BE2C (cell line): ENCODE measurements at regions not wholly inside any gene's neighbourhood (a gene's known extent, or its start where the extent isn't known, plus 50 kb on each side); places are given as distances from the start of the nearest gene placed in this dataset.

Source experiments
- DNase-seq: peaks from one replicate; pipeline ENCODE4 v3.0.0-alpha.2; 2020
- H3K27me3 ChIP-seq: fragments of 250-450 bp; sonication (Bioruptor Pico); 2 replicates; pipeline ENCODE4 v1.5.1; 2020; ENCODE audit warnings: mild to moderate bottlenecking
- H3K36me3 ChIP-seq: fragments of 250-450 bp; sonication (Bioruptor Pico); 2 replicates; pipeline ENCODE4 v1.5.1; 2020; ENCODE audit warnings: mild to moderate bottlenecking
- H3K4me1 ChIP-seq: fragments of 250-450 bp; sonication (Bioruptor Pico); 2 replicates; pipeline ENCODE4 v1.5.1; 2020
- H3K4me3 ChIP-seq: 2 replicates; pipeline ENCODE4 v1.5.1; 2011; ENCODE audit warnings: low read depth, low read length
- H3K9me3 ChIP-seq: fragments of 250-450 bp; sonication (Bioruptor Pico); 2 replicates; pipeline ENCODE4 v1.5.1; 2020
- TF ChIP-seq, protein P1 (sequence below): IDR thresholded peaks from 2 replicates; pipeline ENCODE4 v1.5.1; 2012; ENCODE audit warnings: mild to moderate bottlenecking, low read depth, low read length

DNA sequence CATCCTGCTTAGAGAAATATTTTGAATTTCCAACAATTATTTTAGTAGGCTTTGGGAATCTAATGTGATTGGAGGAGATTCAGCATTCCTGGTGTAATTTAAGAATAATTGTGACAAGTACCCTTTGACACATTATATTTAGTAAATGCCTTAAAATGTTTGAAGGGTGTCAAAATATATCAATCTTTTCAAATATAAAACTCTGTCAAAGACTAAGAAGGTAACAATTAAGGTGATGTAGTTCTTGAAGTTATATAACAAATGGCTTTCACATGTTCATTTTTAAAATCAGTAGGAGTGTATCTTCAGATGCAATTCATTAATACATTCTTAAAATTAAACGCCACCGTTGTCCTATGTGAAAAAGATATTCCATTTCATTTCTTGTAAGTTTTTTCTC lies 1977.1 kb upstream of the CDH9 start:
- Histone ChIP-seq H3K27me3 (no peaks in the 10 kb centered on the region), H3K4me1 (no peaks in the 10 kb centered on the region), H3K9me3 (no peaks in the 10 kb centered on the region), H3K4me3 (no peak overlapping the region), H3K36me3 (no peaks in the 10 kb centered on the region)
- TF ChIP-seq, protein P1, sequence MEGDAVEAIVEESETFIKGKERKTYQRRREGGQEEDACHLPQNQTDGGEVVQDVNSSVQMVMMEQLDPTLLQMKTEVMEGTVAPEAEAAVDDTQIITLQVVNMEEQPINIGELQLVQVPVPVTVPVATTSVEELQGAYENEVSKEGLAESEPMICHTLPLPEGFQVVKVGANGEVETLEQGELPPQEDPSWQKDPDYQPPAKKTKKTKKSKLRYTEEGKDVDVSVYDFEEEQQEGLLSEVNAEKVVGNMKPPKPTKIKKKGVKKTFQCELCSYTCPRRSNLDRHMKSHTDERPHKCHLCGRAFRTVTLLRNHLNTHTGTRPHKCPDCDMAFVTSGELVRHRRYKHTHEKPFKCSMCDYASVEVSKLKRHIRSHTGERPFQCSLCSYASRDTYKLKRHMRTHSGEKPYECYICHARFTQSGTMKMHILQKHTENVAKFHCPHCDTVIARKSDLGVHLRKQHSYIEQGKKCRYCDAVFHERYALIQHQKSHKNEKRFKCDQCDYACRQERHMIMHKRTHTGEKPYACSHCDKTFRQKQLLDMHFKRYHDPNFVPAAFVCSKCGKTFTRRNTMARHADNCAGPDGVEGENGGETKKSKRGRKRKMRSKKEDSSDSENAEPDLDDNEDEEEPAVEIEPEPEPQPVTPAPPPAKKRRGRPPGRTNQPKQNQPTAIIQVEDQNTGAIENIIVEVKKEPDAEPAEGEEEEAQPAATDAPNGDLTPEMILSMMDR, result no peak
- DNase-seq, result no peak

DNA sequence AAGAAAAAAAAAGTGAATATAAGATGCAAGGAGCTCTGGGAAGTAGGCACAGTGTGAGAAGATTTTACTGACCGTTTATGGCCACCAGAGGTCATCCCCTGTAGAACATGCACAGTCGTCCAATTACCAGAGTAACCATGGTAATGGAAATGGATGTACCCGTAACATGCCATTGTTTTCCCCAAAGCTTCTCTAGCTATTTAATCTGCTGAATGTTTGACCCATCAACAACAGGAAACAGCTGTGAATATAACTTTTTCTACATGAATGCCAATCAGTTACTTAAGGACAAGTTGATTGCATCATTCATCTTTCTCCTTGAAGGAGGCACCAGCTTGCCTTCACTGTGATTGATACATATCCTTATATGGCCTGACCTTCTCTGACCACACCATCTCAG lies 1967.0 kb upstream of the CDH9 start:
- Histone ChIP-seq H3K4me1 (peaks cover 2% of the 10 kb centered on the region; the same call in 1 of the 2 replicates), H3K9me3 (no peaks in the 10 kb centered on the region), H3K27me3 (no peaks in the 10 kb centered on the region), H3K4me3 (no peak overlapping the region), H3K36me3 (no peaks in the 10 kb centered on the region)
- TF ChIP-seq, protein P1, result peak; percentile 68
- DNase-seq, result peak; percentile 23

DNA sequence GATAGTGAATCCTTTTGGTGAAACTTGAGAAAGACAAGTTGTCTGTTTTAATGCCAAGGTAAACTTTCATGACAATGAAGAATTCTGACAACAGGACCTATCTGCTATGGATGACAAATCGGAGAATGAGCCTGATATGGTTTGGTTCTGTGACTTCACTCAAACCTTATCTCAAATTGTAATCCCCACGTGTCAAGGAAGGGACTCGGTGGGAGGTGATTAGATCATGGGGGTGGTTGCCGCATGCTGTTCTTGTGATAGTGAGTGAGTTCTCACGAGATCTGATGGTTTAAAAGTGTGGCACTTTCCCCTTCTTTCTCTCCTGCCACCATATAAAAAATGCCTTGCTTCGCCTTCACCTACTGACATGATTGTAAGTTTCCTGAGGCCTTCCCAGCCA lies 1964.1 kb upstream of the CDH9 start:
- Histone ChIP-seq H3K4me3 (no peak overlapping the region), H3K36me3 (no peaks in the 10 kb centered on the region), H3K4me1 (peaks cover 2% of the 10 kb centered on the region; the same call in 1 of the 2 replicates), H3K27me3 (no peaks in the 10 kb centered on the region), H3K9me3 (no peaks in the 10 kb centered on the region)
- DNase-seq, result no peak
- TF ChIP-seq, protein P1, result no peak

DNA sequence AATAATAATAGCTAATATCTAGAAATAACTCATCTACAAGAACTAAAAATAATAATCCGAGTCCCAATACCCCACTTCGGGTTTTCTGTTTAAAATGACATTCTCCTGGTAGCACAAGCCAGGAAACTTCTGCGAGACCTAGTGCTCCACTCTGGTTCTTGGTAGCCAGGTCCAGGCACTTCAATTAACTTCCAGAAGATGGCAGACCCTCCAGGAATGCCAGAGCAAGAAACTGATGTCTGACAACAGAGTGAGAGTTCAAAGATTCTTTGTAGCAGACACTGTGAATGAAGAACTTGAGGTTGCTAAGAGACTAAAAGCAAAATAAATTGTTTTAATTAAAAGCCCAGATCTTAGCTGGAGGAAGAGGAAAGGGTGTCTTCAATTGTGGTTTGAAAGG lies 1963.3 kb upstream of the CDH9 start:
- TF ChIP-seq, protein P1, result peak; percentile 46
- no peak overlapping the region for H3K4me3 ChIP-seq
- H3K4me1 ChIP-seq, result peaks cover 2% of the 10 kb centered on the region; the same call in 1 of the 2 replicates
- no peaks in the 10 kb centered on the region for H3K36me3 ChIP-seq
- no peaks in the 10 kb centered on the region for H3K9me3 ChIP-seq
- peak; percentile 9 for DNase-seq
- no peaks in the 10 kb centered on the region for H3K27me3 ChIP-seq

DNA sequence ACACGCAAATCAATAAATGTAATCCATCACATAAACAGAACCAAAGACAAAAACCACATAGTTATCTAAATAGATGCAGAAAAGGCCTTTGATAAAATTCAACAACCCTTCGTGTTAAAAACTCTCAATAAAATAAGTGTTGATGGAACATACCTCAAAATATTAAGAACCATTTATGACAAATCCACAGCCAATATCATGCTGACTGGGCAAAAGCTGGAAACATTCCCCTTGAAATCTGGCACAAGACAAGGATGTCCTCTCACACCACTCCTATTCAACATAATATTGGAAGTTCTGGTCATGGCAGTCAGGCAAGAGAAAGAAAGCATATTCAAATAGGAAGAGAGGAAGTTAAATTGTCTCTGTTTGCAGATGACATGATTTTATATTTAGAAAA lies 1946.3 kb upstream of the CDH9 start:
- TF ChIP-seq, protein P1, result no peak
- Histone ChIP-seq H3K4me3 (no peak overlapping the region), H3K4me1 (no peaks in the 10 kb centered on the region), H3K36me3 (no peaks in the 10 kb centered on the region), H3K9me3 (no peaks in the 10 kb centered on the region), H3K27me3 (no peaks in the 10 kb centered on the region)
- no peak for DNase-seq

DNA sequence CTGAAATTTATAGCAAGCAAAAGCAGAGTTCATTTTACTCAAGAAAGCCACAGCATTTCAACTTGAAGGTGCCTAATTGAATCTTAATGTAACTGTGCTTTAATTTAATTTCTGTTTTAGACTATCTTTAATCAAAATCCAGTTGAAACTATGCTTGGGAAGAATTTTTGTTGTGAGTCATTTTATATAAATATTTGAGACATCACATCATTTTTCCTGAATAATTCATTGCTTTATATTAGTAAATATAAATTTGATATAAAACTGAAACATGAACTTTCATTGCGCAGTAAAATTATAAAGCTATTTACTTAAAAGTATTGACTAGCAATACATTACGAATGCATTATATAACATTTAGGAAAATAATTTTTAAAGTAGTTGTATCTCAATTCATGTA lies 1937.1 kb upstream of the CDH9 start:
- TF ChIP-seq, protein P1, result no peak
- Histone ChIP-seq H3K9me3 (no peaks in the 10 kb centered on the region), H3K27me3 (no peaks in the 10 kb centered on the region), H3K4me1 (no peaks in the 10 kb centered on the region), H3K4me3 (no peak overlapping the region), H3K36me3 (no peaks in the 10 kb centered on the region)
- DNase-seq, result no peak
